ENCODE measurements at regions not wholly inside any gene's neighbourhood (a gene's known extent, or its start where the extent isn't known, plus 50 kb on each side); places are given as distances from the start of the nearest gene placed in this dataset.

DNA sequence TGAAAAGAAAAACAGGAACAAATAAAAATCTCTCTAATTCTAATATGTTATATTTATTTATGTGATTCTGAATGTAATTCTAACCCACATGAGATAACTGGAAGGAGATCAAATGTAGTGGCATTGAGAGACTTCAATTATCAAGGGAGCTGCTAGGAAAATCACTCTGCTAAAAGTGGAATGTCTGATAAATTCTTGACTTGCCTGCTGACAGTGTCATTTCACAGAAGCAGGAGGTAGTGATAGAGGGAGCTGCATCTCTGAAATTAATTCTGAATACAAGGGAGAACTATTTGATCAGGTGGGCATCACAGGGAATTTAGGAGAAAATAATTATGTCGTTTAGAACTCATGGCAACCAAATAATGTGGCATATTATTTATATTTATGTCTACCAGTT is 303.6 kb downstream of the BCAT1 start:
- FAIRE-seq (no peak), DNase-seq (no peak)
- Histone ChIP-seq H3K9me3 (ENCODE audit: control insufficient read depth in 2 of 3, insufficient read depth in 1 of 3, low read length in 3 of 3) (no peaks in the 10 kb centered on the region), H3K4me3 (ENCODE audit: low read length in 3 of 3) (no peak overlapping the region), H3K4me1 (ENCODE audit: control insufficient read depth in 2 of 3, insufficient read depth in 2 of 3, low read depth in 1 of 3, low read length in 3 of 3) (no peaks in the 10 kb centered on the region), H3K27ac (ENCODE audit: low read depth in 2 of 2, low read length in 2 of 2) (no peak overlapping the region), H3K36me3 (ENCODE audit: control insufficient read depth in 2 of 3, insufficient read depth in 3 of 3, low read length in 3 of 3) (no peaks in the 10 kb centered on the region), H3K27me3 (ENCODE audit: control insufficient read depth, insufficient read depth, low read length) (no peaks in the 10 kb centered on the region), H3K9ac (ENCODE audit: low read length in 3 of 3) (no peak overlapping the region)
- TF ChIP-seq, protein P1, sequence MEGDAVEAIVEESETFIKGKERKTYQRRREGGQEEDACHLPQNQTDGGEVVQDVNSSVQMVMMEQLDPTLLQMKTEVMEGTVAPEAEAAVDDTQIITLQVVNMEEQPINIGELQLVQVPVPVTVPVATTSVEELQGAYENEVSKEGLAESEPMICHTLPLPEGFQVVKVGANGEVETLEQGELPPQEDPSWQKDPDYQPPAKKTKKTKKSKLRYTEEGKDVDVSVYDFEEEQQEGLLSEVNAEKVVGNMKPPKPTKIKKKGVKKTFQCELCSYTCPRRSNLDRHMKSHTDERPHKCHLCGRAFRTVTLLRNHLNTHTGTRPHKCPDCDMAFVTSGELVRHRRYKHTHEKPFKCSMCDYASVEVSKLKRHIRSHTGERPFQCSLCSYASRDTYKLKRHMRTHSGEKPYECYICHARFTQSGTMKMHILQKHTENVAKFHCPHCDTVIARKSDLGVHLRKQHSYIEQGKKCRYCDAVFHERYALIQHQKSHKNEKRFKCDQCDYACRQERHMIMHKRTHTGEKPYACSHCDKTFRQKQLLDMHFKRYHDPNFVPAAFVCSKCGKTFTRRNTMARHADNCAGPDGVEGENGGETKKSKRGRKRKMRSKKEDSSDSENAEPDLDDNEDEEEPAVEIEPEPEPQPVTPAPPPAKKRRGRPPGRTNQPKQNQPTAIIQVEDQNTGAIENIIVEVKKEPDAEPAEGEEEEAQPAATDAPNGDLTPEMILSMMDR (IDR thresholded peaks at IDR 0.05; ENCODE audit: borderline replicate concordance, extremely low read depth, insufficient read depth): no peak
- intact Hi-C loops (cut with DNase I): no loop called here

DNA sequence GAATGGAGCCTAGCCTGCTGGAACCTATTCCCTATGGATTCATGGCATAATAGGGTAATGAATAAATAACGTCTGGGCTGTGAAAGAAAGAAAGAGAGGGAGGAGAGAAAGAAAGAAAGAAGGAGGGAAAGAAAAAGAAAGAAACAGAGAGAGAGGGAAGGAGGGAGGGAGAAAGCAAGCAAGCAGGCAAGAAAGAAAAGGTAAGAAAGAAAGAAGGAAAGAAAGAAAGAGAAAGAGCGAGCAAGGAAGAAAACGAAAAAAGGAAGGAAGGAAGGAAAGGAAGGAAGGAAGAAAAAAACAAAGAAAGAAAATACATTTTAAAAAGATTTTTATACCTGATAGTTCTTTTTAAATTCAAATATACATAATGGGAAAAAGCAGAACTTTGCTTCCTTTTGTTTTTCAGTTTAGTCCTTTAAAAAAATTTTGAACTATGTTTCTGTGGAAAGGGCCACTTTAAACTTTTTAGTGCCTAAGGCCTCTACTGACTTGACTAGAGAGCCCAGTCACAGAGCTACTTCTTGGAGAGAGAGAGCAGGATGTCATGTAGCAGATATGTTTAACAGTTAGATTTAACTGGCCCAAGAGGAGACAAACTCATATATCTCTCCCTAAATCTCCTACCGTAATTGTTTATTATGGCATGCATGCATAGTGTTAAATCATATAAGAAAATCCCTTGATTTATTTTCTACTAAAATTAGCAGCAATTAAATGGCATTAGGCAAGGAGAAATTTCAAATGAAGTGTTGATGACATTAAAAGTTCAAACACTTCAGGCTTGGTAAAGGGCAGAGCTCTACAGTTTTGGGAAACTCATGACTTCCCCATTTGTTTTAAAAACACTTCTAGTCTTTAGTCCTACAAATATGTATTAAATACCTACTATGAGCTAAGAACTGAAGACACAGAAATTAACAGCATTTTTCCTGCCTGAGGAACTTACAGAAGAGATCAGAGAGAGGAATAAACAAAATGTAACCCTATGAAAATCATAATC is 305.5 kb downstream of the BCAT1 start:
- Histone ChIP-seq H3K4me1 (ENCODE audit: control insufficient read depth in 2 of 3, insufficient read depth in 2 of 3, low read depth in 1 of 3, low read length in 3 of 3) (no peaks in the 10 kb centered on the region), H3K27me3 (ENCODE audit: control insufficient read depth, insufficient read depth, low read length) (no peaks in the 10 kb centered on the region), H3K9ac (ENCODE audit: low read length in 3 of 3) (no peak overlapping the region), H3K4me3 (ENCODE audit: low read length in 3 of 3) (no peak overlapping the region), H3K27ac (ENCODE audit: low read depth in 2 of 2, low read length in 2 of 2) (no peak overlapping the region), H3K9me3 (ENCODE audit: control insufficient read depth in 2 of 3, insufficient read depth in 1 of 3, low read length in 3 of 3) (no peaks in the 10 kb centered on the region), H3K36me3 (ENCODE audit: control insufficient read depth in 2 of 3, insufficient read depth in 3 of 3, low read length in 3 of 3) (no peaks in the 10 kb centered on the region)
- DNase-seq: peak in 1 of 5 donors; percentile 5
- intact Hi-C loops (cut with DNase I): no loop called here
- TF ChIP-seq, protein P1 (IDR thresholded peaks at IDR 0.05; ENCODE audit: borderline replicate concordance, extremely low read depth, insufficient read depth): no peak
- FAIRE-seq: no peak

DNA sequence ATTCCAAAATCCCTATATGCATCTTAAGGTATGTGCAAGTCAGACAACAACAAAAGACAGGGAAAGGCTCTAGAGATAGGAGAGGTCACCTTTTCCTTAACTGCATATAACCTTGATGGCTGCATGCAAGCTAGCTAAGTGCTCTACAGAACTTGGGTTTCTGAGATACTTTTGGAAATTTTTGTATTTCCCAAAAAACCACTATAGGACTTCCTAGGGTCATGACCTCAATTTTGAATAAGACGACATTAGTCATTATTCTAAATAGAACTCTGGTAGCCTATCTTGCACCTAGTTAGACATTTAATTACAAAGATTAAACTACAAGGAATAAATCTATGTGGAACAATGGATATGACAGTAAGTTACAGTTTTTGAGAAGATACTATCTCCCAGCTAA is 309.3 kb downstream of the BCAT1 start:
- Histone ChIP-seq H3K4me3 (ENCODE audit: low read length in 3 of 3) (no peak overlapping the region), H3K9me3 (ENCODE audit: control insufficient read depth in 2 of 3, insufficient read depth in 1 of 3, low read length in 3 of 3) (no peaks in the 10 kb centered on the region), H3K27me3 (ENCODE audit: control insufficient read depth, insufficient read depth, low read length) (no peaks in the 10 kb centered on the region), H3K27ac (ENCODE audit: low read depth in 2 of 2, low read length in 2 of 2) (no peak overlapping the region), H3K4me1 (ENCODE audit: control insufficient read depth in 2 of 3, insufficient read depth in 2 of 3, low read depth in 1 of 3, low read length in 3 of 3) (no peaks in the 10 kb centered on the region), H3K36me3 (ENCODE audit: control insufficient read depth in 2 of 3, insufficient read depth in 3 of 3, low read length in 3 of 3) (no peaks in the 10 kb centered on the region), H3K9ac (ENCODE audit: low read length in 3 of 3) (no peak overlapping the region)
- FAIRE-seq (no peak), DNase-seq (no peak)
- intact Hi-C loops (cut with DNase I): no loop called here
- TF ChIP-seq, protein P1 (IDR thresholded peaks at IDR 0.05; ENCODE audit: borderline replicate concordance, extremely low read depth, insufficient read depth): no peak

All from kidney (tissue), 13 donors.